ENCODE measurements at regions not wholly inside any gene's neighbourhood (a gene's known extent, or its start where the extent isn't known, plus 50 kb on each side); places are given as distances from the start of the nearest gene placed in this dataset.
"Not testable (repeated sequence)": the region's sequence is repeated elsewhere in the genome, so short reads cannot be mapped to it uniquely, and the experiment has no call there.

DNA sequence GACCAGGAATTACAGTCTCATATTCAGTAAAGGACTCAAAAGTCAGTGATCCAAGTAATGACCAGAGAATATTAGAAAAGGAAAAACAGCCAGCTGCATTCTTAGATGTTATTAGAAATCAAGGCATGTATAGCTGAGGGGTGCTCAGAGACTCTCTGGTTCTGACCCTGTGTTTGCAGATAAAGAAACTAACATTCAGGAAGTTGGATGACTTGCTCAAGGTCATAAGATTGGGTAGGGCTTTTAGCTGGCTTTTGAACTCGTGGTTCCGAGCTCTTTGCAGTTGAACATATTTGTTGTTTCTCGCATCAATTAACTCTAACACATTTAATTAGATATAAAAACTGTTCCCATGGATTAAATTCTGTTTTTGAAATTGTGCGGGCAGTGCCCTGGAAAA lies 62.5 kb upstream of the ENPP6 start:
- no peak for DNase-seq

DNA sequence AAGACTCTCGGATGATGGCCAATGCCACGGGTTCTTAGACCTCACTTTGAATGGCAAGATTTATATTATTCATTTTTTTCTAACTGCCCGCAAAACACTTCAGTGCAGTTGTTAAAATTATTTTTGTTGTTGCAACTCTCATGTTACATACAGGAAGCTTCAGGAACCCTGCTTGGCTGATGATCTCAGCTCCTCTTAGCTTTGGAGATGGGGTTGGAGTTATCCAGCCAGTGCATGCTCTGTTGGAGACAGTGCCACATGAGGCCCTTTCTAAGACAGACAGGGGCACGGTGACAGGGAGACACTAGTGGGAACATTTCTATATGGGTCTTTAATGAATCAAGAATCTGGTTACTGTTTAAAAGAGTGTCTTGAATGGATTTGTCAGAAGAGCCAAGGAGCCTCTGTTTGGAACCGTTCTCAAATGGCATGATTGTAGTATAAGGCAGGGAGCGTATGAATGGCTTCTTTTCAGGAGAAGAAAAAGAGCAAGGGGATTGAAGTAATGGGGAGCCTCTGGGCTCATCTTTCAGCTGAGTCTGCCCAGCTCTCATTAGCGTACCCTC lies 61.9 kb upstream of the ENPP6 start:
- no peak for DNase-seq

DNA sequence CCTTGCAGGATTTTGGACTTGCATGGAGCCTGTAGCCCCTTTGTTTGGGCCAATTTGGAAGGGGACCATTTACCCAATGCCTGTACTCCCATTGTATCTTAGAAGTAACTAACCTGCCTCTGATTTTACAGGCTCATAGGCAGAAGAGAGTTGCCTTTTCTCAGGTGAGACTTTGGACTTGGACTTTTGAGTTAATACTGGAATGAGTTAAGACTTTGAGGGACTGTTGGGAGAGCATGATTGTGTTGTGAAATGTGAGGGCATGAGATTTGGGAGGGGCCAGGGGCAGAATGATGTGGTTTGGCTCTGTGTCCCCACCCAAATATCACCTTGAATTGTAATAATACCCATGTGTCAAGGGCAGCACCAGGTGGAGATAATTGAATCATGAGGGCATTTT lies 60.1 kb upstream of the ENPP6 start:
- not testable (repeated sequence) for DNase-seq

DNA sequence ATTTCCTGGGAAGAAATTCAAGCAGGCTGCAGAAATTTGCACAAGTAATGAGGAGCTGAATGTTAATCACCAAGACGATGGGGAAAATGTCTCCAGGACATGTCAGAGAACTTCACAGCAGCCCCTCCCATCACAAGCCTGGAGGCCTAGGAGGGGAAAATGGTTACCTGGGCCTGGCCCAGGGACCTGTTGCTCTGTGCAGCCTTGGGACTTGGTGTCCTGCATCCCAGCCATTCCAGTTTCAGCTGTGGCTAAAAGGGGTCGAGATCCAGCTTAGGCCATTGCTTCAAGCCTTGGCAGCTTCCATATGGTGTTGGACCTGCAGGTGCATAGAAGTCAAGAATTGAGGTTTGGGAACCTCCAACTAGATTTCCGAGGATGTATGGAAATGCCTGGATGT lies 59.3 kb upstream of the ENPP6 start:
- DNase-seq, result not testable (repeated sequence)

DNA sequence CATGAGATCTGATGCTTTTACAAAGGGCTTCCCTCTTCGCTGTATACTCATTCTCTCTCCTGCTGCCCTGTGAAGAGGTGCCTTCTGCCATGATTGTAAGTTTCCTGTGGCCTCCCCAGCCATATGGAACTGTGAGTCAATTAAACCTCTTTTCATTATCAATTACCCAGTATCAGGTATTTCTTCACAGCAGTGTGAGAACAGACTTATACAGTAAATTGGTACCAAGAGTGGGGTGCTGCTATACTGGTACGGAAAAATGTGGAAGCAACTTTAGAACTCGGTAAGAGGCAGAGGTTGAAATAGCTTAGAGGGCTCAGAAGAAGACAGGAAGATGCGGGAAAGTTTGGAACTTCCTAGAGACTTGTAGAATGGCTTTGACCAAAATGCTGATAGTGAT lies 58.7 kb upstream of the ENPP6 start:
- DNase-seq, result not testable (repeated sequence)

DNA sequence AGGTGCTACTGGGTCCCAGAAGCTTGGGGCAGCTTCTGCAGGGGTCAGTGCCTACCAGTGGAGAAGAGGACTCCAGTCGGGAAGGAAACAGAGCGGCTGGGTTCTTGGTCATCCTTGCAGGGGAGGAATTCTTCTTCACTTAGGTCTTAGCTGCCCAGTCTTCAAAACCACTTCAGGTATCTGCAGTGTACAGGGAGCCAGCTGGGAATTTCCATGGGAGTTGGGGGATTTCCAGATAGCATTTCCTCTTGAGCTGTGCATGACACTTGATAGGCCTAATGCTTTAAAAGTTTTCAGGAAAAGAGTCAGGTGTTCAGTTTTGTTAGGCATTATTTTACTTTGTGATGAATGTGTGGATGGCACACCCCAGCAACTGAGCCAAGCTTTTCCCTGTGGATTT lies 58.1 kb upstream of the ENPP6 start:
- DNase-seq, result no peak

DNA sequence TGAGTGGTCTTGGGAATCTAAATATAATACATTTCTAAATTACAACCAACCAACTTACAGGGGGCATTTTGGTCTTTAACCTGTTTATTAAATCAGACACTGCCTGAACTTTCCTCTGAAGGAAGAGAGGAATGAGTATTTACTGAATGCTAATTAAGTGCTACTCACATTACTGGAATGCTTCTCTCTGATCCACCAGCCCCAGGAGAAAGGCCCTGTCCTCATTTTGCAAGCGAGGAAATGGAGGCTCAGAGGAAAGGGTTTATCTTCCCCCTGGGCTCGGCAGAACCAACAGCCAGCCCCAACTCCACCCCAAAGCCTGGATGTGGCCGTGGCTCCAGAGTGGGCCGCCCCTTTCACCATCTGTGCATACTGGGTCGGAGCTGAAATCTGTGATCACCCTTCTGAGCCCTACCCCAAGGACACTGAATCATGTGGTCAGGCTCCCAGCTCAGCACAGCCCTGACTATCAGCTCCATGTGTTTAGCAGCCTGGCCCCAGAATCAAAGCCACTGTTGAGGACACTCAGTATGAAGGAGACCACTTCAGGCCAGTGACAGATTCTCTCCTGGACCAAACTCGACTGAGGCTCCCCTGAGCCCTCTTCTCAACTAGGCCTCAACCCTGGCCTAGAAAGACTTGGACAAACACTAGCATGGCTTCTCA lies 56.7 kb upstream of the ENPP6 start:
- DNase-seq, result no peak

DNA sequence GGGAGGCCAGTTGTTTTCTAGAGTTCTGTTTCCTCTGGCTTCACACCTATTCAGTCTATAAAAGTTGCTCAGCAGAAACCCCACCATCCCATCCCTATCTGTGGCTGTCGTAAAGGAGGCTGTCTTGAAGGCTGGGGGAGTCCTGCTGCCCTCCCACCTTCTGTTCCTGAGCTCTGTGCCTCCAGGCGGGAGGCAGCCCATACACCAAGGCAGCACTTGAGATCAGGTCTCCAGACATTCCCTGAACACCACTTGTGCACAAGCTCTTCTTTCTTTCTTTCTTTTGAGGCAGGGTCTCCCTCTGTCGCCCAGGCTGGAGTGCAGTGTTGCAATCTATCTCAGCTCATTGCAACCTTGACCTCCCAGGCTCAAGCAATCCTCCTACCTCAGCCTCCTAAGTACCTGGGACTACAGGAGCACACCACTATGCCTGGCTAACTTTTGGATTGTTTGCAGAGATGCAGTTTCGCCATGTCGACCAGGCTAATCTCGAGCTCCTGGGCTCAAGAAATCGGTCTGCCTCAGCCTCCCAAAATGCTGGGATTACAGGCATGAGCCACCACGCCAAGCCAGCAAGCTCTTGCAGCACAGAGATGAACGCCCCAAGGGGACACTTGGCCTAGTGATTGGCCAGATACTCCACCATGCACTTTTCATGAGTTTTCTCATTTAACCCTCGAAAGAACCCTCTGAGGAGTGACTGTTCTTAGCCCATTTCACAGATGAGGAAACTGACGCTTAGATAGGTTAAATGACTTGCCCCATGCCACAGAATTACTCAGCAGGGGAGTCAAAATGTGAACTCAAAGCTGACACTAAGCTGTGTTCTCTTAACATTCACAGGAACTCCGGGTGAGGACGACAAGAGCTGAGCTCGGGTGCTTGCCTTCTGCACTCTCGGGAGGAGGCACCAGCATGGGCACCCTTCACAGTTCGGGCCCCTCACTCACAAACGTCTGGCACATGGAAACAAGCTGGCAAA lies 55.8 kb upstream of the ENPP6 start:
- DNase-seq, result no peak

DNA sequence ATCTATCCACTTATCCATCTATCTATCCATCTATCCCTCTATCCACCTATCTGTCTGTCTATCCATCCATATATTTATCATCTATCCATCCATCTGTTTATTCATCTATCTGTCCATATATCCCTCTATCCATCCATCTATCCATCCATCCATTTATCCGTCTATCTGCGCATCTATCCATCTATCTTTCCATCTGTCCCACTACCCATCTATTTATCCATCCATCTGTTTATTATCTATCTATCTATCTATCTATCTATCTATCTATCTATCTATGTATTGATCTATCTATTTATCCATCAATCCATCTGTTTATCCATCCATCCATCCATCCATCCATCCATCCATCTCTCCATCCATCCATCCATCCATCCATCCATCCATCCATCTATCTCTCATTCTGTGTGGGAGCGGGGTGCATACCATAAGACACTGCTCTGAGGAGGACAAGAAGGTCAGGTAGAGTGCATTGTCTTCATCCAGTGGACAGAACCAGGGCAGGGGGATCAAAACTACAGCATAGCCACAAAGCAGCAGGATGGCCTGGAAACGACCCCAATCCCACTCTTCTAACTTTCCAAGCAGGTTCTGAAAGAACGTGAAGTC lies 53.2 kb upstream of the ENPP6 start:
- no peak for DNase-seq

DNA sequence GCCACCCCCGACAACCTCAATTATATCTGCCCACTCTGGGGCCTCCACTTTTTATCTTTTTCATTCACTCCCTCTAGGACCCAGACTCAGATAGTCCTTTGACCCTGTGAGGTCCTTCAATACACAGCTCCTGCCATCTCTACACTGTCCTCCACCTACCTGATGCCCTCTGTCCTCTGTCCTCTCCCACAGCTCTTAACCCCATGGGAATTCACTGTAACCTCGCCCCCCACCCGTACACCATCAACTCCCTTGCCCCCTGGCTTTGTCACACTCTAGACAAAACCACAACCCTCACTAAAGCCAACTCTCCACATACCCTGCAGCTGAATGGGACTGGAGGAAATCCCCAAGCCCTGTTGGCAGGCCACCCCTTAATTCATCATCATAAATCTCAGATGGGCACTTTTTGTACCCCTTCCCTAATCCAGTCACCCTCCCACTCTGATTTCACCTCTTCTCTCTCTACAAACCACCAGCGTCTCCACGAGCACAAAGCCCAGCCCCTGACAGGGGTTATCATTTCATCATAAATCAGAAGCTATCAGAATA lies 52.3 kb upstream of the ENPP6 start:
- DNase-seq, result no peak

DNA sequence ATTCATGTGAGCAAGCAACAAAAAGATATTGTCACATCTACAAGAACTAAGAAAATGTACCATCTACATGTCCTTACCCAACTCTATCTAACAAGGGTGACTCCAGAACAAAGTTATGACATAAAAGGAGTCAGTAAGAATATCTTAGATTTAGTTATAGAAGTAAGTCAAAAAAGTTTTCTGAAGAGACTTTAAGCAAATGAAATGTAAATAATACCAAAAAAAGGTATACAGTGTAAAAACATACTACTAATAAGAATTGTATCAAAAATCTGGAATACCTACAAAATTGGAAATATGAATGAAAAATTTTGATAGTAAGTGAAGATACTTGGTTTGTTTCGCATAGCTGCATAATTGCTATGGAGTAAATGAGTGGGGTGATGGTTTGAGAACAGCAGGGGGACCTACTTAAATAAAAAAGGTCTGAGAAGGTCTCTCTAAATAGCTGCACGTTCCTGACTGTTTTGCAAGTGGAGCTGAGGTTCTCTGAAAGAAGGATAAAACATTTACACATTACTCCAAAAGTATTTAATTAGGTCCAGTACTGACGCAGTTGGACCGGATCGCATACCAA lies 51.0 kb upstream of the ENPP6 start:
- no peak for DNase-seq

DNA sequence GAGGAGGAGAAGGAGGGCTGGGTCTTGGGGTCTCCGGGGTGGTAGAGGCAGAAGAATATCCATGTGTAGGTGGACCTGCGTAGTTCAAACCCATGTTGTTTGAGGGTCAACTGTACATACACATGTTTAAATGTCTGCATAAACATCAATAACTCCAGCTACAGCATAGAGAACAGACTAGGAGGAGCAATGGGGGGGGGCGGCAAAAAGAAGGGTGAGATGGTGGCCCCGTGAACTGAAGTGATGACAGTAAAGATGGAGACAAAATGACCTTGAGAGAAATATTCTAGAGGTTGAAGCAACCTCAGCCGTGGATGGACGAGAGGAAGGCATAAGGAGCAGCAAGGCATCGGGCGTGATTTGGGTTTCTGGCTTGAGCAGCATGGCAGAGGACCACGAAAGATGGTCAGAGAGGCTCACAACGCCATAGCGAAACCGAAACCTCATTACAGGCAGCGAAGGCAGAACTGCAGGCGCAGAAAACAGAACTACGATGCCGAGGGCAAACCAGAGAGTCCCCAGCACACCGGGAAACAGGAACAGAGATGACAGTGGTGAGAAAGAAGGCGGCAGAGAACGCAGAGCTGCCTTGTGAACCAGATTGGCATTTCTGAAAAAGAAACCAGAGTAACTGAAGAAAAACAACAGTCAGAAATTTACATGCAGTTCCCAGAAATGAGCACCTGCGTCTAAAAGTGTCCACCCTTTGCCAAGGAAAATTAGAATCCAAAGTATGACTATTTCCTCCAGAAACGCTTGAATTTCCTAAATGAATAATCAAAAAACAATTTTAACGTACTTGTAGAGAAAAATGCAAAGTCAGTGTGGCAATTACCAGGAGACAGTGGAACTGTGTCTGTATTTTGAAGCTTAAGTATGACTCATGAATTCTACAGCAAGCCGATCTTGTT lies 50.3 kb upstream of the ENPP6 start:
- peak; percentile 79 for DNase-seq
